HG03565 (cell line): ENCODE measurements at regions not wholly inside any gene's neighbourhood (a gene's known extent, or its start where the extent isn't known, plus 50 kb on each side); places are given as distances from the start of the nearest gene placed in this dataset.

Experiments used
- ATAC-seq: cut with Tn5 transposase; IDR thresholded peaks from one replicate; pipeline ENCODE4 v1.9.1; 2021; ENCODE audit warnings: mild to moderate bottlenecking, moderate library complexity; ENCODE audit not compliant: unreplicated experiment

DNA sequence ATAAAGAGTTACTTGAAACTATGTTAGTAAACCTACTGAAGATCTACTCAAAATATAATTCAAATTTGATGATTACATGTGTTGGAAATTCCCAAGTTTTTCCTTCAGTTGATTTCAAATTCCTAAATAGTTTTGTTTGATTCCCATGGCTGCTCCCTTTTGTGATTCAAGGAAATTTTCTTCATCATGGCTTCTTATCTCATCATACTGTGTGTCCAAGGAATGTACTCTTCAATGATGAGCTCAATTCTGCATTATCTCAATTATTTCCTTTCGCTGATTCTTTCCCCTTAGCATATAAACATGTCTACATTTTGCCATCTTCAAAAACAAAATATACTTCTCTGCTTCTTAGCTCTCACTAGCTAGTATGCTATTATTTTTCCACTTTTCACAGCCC is 460.4 kb upstream of the NAALADL2 start:
- ATAC-seq: no peak

DNA sequence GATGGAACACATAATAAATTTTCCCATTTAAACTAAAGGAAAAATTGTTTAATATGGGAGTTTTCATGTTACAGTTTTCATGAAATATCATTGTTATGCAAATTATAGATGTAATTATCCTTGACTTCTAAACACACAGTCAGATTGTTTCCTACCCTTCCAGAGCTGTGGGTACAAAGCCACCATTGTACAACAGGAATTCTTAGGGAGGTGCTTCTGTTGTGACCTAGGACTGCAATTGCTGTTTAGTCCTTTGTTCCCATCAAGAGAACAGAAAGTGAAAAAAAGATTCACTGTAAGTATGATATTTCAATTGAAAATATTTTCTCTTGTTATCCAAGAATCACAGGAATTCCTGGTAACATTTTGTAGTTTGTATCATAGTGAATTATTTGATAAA is 455.3 kb upstream of the NAALADL2 start:
- no peak for ATAC-seq

DNA sequence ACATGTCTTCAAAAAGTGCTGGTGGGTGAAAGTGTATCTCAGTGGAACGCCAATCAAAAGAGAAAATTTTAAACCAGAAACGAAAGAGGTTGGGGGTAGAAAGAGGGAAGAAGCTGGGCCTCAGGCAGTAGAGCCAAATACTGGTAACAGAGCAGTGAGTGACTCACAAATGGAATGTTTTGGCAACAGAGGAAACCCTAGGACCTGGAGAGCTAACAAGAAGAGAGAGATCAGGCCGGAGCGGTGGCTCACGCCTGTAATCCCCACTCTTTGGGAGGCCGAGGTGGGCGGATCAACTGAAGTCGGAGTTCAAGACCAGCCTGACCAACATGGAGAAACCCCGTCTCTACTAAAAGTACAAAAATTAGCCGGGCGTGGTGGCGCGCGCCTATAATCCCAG is 450.8 kb upstream of the NAALADL2 start:
- no peak for ATAC-seq

DNA sequence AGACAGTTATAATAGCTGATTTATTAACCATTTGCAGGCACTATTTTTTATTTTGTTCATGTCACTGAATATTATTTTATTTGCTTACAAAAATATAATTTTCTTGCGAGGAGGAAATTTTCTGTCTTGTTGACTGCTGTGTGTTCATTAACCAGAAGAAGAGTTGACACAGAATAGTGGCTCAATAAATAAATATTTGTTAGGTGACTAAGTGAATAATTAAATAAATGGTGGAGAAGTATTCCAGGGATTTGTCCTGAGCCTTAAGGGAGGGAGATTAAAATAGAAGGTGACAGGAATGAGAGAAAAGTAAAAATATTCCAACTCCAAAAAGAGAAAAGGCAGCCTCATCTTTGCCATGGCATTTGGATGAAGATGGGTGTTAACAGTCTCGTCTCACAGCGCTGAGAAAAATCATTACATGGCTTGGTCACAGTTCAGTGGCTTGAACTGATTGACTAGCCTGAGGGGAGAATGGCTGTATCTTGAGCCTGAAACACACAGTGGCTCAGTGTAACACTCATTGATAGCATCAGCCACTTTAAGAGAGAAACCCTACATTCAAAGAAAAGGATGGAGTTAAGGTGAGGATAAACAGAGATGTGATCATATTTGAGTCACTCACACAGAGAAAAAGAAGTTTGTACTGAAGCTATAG is 449.9 kb upstream of the NAALADL2 start:
- ATAC-seq: no peak

DNA sequence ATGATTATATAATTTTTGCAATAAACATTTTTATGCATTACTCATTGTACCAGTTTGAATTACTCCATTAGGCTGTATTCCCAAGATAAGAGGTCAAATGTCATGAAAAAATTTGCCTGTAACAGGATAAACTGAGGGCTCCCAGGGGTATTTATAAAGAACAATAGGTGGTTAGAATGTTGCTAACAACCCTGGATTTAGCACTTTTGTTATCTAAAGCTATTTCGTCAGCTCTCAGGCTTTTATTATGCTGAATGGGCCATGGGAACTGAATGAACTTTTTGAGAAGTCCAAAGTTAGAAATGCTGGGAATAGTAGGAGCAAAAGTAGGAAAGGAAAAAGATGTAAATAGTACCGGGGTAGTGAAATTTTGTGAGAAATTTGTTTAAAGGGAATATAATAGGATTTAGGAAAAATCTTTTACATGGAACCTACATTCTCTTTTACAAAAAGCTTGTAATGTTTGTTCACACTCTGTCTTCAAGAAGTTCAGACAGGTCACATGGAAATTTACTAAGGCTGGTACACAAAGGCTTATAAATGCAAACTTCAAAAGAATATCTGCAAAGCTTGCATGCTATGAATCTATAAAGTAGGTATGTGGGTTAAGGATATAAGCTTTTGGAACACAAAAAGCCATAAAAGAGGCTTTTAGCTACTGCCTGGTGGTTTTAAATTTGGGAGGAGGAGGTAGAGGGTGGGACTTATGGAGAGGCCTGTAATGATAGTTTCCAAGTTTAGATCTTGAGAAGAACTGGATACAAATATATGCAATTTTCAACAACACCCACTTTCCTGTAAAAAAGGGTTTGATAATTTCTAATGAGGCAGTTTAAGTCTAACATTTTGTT is 445.8 kb upstream of the NAALADL2 start:
- ATAC-seq: no peak

DNA sequence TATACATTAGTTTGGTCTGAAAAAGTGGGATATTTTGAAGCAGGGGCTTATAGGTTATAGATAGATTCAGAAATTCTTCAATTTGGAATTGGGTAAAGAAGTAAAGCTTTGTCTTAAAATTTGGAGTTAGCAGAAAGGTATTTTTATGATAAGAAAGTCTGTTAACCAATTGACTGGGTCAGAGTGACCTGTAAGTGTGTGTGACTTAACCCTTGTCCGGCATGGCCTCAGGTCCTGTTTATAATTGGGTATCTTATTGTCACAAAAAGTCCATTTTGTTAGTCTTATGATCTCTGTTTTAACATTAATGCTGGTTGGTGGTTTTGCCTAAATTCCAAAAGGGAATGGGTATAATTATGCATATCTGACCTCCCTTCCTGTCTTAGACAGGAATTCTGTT is 444.2 kb upstream of the NAALADL2 start:
- no peak for ATAC-seq

DNA sequence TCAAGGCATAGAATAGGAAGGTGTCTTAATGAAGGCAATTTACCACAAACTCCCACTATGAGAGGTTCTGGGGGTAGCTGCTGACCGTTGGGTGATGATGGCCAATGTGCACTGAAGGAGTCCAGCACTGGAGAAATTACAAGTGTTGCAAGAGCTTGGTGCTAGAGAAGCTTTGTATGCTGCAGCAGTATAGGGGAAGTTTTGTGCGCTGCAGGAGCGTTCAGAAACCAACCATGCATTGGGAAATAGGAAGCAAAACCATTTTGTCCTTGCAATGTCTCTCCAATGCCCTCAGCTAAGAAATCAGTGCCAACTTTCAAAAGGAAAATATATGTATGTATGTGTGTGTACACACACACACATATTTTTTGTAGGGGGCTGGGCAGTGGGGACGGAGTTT is 441.6 kb upstream of the NAALADL2 start:
- ATAC-seq: no peak

DNA sequence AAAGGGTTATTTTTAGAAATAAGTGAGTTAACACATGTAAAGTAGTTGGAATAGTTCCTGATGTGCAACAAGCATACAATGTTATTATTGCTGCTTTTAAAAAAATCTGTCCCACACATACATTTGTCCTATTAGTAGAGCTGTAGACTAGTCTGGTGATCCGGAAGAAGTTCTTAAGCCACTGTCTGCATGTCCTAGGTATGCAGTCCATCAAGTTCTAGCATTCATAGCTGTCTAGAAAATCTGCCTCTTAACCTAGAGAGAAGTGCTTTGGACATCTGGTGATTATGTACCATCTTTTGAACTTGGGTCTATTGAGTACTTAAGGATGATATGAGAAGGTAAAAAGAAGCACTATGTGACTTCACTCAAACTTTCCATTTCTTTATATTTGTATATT is 439.9 kb upstream of the NAALADL2 start:
- no peak for ATAC-seq

DNA sequence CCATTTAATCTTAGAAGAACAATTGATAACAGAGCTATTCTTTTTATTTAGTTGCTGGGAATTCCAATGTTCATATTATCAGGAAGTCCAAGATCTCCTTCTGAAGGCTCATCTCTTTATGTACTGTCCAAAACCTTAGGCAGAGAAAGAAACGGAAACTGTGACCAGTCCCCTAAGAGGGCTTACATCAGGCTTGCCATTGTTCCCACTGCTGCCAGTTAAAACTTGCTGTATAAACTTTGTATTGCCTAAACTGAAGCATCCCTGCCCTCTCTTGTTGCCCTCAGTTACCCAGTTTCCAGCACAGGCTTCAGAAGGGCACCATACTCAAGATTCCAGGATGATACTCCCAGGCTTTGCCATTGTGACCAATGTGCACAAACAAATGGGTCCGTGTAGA is 435.2 kb upstream of the NAALADL2 start:
- ATAC-seq: no peak

DNA sequence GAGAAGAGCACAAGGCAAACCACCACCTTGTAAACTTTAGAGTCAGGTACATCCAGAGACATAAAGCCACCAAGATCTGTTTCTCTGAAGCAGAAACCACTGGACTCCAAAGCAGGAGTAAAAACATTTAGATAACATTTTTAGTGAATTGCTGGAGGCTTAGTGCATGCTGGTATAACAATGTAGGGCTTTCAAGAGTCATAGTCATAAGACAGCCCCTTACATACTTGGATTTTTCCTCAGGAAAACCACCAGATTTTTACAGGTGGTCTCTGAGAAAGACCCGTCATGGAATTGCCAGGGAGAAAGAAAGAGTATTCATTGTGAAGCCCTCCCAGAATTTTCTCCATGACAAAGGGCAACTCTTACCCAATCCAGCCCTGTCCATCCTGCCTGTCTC is 434.5 kb upstream of the NAALADL2 start:
- ATAC-seq: no peak

DNA sequence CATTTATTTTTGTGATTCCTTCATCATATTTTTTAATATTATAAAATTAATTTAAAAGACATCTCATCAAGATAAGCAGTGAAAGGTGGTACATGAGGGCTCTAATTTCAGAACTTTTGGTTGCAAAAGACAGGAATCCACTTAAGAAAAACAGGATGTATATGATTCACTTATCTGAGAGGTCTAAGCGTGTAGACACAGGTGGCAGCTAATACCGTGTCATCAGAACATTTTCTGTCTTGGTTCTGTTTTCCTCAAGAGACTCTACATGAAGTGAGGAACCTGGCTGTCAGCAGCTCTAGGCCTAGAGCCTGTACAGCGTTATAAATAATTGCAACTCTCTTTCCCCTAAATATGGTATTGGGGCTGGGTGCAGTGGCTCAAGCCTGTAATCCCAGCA is 433.7 kb upstream of the NAALADL2 start:
- no peak for ATAC-seq

DNA sequence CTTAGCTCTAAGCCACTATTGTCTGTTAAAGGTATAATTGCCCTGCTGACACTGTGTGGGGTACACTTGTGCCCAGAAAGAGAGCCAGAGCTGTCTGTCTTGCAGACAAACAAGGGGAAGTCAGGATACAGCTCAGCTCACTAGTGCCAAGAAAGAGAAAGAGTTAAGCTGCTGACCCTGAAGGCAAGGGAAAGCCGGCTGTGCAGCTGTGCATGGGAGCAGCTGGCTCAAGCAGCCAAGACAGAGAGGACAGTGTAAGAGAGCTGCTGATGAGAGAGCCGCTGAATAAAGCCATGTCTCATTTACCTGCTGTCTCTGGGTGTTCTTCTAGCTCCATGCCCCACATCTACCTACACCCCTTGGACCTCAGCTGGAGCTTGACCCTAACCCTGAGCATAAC is 428.1 kb upstream of the NAALADL2 start:
- ATAC-seq: no peak

DNA sequence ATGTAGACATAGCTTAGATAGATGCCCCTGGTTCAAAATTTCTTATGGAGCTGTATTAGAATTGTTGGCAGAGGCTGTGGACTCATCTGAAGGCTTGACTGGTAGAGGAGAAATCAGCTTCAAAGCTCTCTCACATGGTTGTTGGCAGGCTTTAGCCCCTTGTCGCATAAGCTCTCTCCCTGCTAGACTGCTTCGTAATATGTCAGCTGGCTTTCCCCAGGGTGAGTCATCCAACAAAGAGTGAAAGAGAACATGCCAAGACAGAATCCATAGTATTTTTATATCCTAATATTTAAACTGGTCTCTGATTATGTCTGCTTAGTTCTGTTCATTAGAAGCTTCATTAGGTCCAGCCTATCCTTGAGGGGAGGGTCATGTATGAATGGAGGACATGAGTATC is 427.4 kb upstream of the NAALADL2 start:
- ATAC-seq: no peak

DNA sequence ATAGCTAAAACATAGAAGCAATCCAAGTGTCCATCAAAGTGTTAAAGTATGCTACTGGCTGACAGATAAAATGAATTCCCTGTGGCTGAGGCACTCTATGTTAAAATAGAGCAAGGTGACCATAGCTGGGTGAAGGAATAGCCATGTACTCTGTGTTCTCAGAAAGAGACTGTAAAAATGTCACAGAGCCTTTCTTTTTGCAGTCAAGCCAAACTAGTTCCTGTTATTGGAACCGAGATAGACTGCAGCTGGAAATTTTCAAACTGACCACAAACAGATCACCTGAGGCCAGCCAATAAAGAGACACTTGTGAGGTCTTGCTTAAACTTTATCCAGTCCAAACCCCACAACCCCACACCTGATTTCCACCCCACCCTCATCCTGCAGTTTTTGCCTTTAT is 422.8 kb upstream of the NAALADL2 start:
- no peak for ATAC-seq

DNA sequence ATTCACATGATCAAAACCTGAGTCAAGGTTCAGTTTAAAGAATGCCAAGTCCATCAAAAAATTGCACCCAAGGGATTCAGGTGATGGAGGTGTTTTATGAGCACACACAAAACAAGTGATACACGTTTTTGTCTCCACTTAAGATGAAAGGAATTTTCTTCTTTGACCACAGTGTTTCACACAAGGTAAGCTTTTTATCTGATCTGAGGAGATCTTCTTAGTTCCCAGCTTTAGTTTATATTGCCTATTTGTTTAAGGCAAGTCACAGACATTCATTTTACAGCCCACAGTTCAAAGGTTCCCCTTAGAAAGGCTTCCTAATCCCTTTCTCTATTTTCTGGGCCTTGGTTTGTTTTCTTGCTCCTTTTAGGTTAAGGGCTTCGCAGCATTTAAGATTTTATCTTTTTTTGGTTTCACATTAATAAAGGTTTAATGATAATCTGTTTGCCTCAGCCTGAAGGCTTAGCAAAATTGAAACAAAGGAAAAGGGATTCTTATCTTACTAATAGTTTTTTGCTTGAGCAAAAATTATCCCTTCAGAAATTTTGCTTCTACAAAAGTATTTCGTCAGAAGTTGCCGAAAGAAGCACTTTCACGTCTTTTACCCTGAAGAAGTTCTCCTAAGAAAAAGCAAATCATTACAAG is 420.5 kb upstream of the NAALADL2 start:
- no peak for ATAC-seq

DNA sequence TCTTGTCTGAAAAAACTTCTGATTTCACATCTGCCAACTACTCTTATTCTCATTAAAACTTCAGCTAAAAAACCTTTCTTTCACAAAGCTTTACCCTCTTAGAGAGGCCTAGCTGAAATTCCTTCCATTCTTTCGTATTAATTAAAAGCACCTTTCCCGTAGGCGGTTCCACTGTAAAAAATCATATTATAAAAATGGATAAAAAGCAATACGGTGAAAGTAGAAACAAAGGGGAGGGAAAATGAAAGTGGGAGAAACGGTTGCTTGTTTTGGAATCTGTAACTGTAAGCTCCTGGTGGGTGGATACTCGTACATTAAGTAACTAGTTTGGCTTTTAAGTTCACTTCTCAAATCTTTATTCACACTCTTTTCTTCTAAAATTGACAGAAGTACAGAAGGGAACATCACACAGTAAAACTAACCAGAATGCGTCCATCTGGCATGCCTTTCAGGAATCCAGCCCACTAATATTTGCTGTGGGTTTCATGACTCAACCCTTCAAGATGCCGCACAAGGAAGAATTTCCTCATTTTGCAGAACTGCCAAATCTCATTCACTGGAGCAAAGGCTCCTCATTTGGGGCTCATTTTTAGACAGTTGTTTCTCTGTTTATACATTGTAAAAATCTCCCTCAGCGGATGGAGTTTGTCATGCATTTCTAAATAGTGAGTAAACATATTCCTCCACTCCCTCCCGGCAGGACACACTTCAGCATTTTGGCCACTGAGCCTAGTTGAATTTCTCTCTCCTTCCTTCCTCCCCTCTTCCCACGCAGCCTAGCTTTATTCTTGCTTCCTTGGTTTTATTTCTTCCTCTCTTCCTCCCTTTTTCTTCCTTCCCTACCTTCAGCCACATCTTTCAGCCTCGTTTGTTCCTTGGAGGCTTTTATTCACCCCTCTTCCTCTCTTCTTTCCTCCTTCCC is 419.5 kb upstream of the NAALADL2 start:
- no peak for ATAC-seq

DNA sequence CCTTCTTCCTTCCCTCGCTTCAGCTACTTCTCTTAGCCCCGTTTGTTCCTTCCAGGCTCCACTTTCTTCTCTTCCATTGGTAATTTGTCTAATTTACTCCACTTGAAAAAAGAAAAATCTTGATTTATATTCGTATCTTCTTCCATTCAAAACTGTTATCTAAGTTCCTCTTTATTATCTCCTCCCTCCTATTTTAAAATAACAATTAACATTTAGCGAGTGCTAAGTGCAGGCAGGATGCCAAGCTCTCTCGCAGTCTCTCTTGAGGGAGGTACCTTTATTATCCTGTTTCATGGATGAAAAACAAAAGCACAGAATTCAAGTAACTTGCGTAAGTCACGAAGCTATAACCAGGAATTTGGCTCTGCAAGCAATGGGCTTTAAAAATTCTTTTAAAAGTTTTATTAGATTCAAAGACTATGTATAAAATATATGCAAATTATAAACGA is 418.9 kb upstream of the NAALADL2 start:
- ATAC-seq: no peak

DNA sequence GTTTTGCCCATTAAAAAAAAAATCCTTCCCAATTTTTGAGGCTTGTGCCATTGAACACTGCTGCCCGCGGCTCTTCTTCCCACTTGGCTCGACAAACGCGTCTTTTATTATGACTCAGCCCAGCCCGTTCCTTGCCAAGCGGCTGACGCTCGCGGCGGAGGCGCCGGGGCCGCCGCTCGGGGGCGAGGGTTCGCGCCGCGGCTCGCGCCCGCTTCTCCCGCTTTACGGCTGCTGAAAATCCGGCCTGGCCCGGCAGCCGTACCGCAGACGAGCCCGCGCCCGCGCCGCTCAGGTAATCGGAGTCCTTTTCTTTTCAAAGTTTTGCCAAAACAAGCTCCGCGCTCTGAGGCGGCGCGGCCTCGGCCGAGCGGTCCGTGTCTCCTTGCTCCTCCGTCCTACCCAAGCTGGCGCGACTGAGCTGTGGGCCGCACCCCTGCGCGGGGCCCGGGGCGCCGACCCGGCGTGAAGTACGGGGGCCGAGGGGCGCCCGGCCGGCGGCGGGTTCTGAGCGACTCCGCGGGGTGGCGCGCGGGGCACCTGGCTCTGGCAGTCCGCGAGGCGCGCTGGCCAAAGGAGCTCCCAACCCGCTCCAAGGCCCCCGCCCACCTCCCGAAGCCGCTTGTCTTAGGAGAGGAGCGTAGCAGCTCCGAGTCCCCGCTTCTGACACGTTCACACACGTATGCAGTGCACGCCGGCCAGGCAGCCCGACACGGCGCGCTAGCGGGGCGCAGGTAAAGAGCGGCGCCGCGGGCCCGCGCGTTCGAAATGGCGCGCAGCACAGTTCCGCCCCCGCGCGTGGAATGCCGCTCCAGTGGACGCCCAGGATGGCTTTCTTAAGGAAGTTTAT is 418.2 kb upstream of the NAALADL2 start:
- peak; percentile 62 for ATAC-seq

DNA sequence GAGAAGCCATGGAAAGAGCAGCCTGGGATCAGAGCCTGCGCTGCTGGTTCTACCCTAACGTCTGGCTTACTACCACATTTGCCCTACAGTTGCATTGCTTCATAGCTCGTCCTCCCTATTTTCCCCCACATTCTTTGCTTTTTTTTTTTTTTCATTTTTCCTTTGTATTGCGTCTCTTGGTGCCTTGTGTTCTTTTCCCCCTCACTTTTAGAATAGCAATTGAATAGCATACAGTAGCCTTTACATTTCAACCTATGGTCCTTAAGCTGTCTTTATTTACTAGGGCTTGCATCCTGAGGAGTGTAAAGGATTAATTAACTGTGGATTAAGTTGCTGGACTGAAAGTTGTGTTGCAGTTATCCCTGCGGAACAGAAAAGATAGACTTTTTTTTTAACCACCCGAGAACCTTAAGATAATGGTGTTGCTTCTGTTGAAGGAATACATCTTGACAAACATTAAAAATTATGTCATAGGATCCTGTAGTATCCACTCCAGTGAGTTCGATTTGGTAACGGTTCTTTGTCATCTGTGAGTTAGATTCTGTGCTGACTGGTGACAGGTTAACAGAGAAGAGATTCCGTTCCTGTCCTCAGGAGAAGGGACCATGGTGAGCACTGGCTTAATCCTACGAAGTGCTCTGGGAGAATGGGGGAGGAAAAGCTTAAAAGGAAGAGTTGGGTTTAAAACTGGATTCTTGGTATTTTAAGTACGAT is 417.4 kb upstream of the NAALADL2 start:
- ATAC-seq: no peak
